HG03025 (cell line): ENCODE measurements at regions not wholly inside any gene's neighbourhood (a gene's known extent, or its start where the extent isn't known, plus 50 kb on each side); places are given as distances from the start of the nearest gene placed in this dataset.

ENCODE experiments used
- ATAC-seq: cut with Tn5 transposase; IDR thresholded peaks from one replicate; pipeline ENCODE4 v1.9.1; 2021; ENCODE audit warnings: mild to moderate bottlenecking, moderate library complexity; ENCODE audit not compliant: unreplicated experiment, low FRiP score

DNA sequence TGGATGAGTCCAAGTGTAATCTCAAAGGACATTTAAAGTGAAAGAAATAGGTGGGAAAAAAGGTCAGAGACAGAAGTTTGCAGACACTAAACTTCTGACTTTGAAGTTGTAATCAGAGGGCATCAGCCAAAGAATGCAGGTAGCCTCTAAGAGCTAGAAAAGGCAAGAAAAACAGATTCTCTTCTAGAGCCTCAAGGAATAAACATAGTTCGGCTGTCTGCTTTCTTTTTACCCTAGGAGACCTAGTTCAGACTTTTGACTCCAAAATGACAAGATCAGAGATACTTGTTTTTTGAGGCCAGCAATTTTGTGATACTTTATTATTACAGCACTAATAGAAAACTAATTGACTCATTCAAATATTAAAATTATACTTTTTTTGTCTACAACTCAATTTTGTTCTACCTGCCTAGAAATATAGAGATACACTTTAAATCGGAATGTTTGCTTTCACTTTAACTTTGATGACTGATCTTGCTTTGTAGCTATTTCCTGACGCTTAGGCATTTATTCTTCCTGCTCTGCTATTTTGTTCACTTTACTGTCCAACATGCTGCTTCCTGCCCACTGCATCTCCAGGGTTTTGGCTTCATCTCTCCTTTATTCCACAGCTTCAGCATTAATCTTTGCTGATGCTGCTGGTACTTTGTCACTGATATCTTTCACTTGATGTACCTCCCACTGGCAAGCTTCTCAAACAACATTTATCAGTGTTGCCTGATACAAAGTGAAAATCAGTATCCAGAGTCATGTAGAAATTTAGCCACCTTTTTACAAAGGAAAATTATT, 272.5 kb downstream of the DSEL start:
- no peak for ATAC-seq

DNA sequence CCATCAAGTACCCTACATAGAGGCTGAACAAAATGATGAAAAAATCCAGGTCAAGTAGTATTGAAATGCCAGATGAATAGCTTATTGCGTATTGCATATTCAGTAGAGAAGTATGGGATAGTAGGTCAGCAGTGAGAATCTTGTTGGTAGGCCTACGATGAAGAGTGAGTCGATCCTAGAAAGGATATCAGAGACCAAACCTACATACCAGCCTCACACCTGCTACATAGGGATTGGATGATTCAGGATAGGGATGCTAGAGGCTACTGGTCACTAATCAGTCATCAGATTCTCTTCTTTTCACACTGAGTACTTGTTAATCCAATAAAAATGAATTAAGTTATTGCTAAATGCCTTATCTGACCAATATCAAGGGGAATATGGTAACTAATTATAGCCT, 274.5 kb downstream of the DSEL start:
- ATAC-seq: no peak

DNA sequence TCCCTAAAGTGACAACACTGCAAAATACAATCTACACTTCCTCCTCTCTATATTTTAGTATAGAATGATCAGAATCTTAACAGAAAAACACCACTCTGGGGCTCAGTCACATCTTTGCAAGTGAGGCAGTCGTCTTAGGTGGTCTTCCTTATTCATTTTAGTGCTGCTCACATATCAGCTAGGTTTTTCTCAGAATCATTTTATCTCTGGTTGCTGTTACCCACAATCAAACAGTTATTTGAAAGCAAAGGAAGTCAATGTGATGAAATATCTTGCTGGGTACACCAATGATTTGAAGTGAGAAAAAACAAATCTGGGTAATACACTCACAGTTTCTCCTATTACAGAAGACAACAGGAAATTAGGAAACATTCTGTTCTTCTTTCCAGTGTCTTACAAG, 275.2 kb downstream of the DSEL start:
- ATAC-seq: no peak

DNA sequence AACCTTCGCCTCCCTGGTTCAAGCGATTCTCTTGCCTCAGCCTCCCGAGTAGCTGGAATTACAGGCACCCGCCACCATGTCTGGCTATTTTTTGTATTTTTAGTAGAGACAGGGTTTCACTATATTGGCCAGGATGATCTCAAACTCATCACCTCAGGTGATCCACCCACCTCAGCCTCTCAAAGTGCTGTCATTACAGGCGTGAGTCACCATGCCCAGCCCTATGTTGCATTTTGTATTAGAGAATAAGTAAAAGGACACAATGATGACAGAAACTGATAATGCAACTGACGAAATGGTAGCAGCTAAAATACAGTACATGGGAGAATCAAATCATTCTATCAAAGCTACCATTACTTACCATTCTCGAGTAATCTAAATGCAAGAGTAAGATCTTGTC, 276.7 kb downstream of the DSEL start:
- no peak for ATAC-seq

DNA sequence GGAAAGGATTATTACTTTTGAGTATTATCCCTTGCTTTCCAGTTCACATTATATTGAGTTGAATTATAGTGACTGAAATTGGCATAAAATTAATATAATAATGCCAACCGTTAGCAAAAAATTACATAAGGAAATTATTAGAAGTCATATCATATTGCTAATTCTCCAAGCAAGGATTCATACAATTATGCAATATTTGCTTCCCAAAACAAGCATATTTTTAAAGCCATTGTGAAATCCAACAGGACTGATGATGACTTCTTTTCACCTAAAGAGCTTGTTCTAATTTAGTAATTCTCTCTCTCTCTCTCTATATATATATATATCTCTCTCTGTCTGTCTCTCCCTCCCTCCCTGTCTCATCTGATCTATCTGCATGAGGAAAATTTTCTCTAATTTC, 283.5 kb downstream of the DSEL start:
- ATAC-seq: no peak

DNA sequence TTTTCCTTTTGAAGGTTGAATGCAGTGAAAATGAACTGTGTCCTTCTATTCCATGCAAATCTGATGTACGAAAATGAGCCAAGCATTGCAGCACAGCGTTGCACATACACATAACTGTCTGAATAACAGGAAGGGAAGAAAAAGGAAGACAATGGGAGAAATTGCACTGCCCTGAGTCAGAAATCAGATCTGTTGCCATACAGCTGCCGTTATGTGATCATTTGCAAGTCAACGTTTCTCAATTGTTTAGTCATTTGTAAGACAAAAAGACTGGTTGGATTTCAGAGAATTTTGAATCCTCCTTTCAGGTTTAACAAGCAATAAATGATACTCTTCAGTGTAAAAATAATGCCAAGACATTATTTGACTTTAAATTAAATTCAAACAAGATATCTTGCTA, 284.1 kb downstream of the DSEL start:
- no peak for ATAC-seq

DNA sequence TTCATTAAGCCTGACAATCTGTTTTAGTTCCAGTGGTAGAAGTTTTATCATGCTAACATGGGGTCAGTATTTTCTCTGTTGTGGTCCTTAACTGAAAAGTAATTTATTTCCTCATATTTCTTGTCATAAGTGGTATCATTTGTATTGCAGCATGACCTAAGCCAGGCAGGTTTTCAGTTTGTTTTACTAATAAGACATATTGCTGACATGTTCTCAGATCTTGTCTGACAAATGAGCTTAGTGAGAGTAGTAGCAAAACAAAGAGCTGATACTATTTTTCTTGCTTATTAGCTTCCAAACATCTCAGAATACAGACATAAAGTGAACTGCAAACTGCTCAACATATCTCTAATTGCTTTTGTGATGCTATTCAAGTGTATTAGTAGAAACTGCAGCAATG, 293.6 kb downstream of the DSEL start:
- ATAC-seq: no peak

DNA sequence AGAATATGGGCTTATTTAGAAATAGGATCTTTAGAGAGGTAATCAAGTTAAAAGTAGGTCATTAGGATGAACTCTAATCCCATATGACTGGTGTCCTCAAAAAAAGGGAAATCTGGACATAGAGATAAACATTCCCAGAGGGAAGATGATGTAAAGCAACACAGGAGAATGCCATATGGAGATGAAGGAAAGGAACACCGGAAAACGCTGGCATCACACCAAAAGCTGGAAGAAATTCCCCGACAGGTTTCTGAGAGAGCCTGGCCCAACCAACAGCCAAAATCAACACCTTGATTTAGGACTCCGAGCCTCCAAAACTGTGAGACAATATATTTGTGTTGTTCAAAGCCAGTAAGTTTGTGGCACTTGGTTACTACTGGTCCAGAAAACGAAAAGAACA, 296.7 kb downstream of the DSEL start:
- ATAC-seq: no peak

DNA sequence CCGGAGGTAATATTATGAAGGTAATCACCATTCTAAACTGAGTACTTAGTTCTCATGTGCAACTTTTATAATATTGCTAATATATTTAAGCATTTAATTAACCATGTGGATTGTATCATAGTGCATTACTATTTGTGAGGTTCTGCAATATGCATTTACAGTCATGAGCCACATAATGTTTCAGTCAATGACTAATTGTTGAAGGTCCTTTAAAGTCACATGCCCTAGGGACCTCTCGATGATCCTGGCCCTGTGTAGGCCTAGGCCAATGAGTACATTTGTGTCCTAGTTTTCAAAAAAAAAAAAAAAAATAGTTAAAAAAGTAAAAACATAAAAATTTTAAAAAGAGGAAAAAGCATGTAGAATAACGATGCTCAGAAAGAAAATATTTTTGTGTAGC, 298.0 kb downstream of the DSEL start:
- ATAC-seq: no peak

DNA sequence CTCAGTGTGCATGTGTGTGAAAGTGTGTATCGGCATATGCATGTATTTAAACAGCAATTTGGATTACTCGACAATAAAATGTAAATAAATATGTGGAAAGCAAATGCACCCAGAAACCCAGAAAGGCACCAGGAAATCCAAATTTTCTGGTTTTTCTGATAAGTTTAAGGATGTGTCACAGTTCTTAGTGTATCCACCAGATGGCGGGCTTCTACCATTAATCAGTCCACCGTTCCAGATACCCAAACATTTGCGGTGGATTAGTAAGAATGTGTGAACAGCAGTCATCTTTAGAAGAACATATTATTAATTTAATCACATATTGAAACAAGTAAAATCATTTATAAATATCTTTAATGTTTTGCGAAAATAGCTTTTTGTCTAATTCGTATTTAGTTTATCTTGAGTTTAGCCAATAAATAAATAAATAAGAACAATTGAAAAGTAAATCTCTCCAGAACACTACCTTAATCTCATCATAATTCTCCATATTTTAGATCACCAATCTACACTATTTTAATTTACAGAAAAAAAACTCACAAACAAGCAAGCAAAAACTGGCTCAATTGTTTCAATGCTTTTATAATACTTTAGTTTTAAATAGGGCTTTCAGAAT, 298.9 kb downstream of the DSEL start:
- ATAC-seq: no peak

DNA sequence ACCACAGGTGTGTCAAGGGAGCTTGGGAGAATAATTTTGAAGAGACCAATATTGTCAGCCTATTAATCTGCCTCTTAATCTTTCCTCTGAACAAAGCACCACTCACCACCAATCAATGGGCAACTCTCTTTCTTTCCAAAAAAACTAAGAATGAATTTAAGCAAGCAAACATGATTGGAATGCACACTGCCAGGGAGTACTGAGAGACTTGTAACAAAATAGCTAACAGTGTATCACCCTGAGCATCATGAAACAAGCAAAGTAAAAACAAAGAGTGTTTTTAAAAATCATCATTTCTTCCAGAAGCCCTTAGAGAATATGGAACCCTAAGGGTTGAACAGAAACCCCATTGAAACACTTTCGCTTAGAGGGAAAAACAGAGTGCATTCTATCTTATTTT, 299.7 kb downstream of the DSEL start:
- no peak for ATAC-seq

DNA sequence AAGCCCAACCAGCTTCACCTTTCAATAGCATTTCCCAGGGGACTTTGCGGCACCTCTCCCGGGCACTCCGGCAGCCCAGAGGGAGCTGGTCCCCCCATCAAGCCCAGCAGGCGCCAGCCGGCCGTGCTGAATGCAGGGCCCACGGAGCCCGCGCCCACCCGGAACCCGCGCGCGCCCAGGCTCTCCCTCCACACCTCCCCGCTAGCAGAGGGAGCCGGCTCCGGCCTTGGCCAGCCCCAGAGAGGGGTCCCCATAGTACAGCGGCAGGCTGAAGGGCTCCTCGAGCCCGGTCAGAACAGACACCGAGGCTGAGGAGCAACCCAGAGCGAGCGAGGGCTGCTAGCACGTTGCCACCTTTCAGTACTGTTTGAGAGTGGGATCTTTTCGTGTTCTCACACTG, 300.8 kb downstream of the DSEL start:
- no peak for ATAC-seq

DNA sequence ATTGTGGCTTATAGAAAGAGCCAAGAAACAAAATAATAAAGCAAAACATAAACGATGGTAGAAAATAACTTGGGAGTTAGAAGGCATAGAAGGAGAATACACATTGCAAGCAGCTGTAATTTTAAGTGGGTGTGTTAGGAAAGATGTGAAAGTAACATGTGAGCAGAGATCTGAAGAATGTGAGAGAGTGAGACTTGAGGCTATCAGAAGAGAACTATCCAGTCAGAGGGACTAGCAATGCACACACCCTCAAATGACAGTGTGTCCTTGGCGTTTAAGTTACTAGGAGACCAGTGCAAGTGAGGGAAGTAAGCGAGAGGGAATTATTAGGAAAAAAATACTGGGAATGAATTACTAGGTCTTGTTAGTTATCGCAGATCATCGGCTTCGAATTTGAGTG, 304.9 kb downstream of the DSEL start:
- no peak for ATAC-seq

DNA sequence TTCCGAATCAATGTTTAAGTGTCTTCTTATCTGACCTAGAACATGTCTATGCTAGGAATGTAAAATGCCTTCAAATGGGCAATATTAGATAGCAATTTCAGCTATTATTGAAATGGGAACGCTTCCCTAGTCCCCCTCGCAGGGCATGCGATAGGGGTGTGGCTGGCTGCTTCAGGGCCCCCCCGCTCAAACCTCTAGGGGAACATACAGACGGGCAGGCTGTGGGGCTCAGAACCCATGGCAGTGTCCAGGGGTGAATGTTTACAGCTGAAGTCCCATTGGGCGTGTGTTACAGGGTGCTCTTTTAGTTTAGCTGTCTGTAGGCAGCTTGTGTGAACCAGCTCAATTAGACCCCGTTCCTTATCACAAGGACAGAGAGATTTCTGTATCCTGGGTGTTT, 315.9 kb downstream of the DSEL start:
- peak; percentile 5 for ATAC-seq

DNA sequence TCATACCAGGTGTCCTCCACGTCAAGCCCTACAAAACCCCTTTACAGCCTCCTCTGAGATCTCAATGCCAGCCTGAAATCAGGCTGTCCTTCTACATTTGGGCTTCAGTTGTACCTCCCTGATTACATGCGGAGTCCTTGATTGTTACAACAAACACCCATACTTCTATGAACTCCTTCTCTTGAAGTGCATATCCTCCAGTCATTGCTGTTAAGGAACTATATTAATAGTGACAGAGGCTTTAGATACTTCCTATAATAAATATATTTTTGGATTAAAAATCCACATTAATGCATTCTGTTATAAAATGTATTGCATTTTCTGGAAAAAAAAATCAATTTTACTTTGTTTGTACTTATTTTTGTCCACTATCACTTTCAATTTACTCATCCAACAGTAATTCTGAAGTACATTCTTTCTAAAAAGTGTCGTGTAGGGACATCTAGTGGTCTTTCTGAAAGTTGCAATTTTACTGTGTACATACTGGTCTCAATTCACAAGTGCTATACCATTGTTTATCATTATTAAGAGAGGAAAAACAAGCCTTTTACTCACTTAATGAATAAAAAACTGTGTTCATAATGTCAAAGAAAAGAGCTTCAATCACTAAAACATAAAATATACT, 316.4 kb downstream of the DSEL start:
- peak; percentile 96 for ATAC-seq

DNA sequence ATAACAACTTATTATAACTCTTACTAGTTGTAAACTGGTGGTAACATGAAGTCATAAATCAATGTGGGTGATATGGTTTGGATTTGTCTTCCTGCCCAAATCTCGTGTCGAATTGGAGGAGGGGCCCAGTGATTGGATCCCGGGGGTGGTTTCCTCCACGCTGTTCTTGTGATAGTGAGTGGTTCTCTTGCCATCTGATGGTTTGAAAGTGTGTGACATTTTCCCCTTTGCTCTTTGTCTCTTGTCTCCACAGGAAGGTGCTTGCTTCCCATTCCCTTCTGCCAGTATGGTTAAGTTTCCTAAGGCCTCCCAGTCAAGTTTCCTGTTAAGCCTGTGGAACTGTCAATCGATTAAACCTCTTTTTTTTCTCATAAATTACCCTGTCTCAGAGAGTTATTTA, 321.6 kb downstream of the DSEL start:
- ATAC-seq: no peak

DNA sequence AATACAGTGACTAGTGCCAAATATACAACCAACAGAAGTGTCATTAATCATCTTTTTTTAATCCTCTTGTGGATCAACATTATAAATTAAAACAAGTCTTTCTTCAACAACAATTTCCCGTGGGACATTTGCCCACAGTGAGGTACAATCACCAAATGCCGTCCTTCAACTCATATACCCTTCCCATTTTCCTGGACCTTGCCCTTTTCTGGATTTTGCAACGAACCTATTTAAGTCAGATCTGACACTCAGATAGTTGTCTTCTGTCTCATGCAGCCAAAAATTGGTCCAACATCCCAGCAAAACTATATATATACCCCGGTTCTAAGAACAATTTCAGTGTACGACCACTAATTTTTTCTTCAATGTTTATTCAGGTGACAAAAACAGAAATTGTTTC, 324.0 kb downstream of the DSEL start:
- ATAC-seq: no peak

DNA sequence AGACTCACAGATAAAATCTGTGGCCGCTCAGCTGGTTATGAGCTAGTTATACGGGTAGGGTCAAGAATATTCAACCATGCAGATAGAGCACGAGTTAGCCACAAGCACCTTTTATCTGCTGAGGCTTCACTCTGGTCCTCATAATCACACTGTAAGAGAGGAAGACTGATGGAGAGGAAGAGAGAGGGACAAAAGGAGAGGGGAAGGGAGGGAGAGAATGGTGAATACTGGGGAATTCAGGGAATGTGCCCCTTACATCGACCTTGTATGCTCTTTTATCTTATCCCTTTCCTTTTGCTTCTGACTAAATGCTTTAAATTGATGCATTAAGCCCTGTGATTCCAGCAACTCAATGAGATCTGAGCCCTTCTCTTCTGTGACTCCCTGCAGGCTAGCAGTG, 333.1 kb downstream of the DSEL start:
- ATAC-seq: no peak

DNA sequence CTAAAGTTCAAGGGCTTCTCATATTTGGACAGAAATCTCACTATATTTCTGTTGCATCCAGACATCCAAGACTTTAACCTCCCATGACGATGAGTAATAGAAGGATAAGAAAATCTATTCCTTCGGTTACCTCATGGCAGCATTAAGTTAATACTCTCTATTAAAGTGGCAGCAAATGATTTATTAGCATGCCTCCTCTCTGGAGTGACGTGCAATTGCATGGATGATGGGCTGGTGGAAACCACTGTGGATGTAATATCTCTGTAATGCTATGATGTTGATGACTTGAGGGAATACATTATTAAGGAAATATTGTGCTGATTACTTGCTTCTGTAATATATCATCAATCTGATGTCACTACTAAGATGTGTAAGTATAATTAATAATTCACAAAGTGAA, 336.8 kb downstream of the DSEL start:
- ATAC-seq: no peak

DNA sequence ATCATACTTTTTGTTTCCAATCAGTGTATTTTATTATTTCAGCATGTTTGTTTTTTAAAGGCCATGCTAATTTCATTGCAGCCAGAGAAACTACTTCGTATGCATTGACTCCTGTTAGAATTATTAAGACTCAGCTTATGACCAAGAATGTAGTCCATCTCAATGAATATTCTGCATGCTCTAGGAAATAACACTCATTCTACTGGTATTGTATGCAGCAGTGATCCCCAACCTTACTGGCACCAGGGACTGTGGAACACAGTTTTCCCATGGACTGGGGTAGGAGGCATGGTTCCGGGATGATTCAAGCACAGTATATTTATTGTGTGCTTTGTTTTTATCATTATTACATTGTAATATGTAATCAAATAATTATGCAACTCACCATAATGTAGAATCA, 356.9 kb downstream of the DSEL start:
- ATAC-seq: no peak

DNA sequence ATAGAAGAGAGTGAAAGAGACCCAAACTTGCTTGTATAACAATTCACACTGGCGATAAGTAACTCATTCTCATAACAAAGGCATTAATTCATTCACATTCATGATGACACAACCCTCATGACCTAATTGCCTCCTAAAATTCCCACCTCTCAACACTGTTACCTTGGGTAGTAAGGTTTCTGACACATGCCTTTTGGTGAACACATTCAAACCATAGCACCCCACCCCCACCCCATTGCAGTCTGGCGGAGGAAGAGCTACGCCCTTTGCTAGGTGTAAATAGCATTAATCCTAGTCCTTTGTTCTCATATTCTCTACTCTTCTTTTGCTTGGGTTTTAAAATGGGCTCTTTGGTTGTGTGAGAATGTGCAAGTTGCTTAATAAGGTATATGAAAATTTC, 361.5 kb downstream of the DSEL start:
- no peak for ATAC-seq

DNA sequence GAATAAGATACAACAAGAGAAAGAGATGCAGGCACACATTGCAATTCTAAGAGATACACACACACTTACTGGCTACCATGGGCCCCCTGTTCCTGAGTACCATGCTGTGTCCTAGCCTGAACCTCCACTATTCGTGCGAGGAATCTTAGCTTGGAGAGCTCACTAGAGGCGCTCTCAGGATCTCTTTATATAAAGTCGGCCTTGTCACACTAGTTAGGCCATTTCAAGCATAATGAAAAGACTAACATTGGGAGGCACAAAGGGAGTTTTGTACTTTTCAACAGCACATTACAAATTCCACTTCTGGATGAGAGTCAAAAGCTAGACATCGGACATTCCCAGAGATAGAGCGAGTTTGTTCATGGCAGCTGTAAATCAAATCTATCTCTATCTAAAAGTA, 365.2 kb downstream of the DSEL start:
- no peak for ATAC-seq
